GM18505 (cell line): ENCODE measurements at regions not wholly inside any gene's neighbourhood (a gene's known extent, or its start where the extent isn't known, plus 50 kb on each side); places are given as distances from the start of the nearest gene placed in this dataset.

Experiments
- ATAC-seq: cut with Tn5 transposase; IDR thresholded peaks from one replicate; pipeline ENCODE4 v1.9.1; 2021; ENCODE audit not compliant: unreplicated experiment
- POLR2A ChIP-seq: IDR thresholded peaks from 4 replicates; pipeline ENCODE4 v1.6.1; 2011; ENCODE audit warnings: borderline replicate concordance; ENCODE audit not compliant: insufficient read depth, insufficient read length; ENCODE audit errors: extremely low read depth

DNA sequence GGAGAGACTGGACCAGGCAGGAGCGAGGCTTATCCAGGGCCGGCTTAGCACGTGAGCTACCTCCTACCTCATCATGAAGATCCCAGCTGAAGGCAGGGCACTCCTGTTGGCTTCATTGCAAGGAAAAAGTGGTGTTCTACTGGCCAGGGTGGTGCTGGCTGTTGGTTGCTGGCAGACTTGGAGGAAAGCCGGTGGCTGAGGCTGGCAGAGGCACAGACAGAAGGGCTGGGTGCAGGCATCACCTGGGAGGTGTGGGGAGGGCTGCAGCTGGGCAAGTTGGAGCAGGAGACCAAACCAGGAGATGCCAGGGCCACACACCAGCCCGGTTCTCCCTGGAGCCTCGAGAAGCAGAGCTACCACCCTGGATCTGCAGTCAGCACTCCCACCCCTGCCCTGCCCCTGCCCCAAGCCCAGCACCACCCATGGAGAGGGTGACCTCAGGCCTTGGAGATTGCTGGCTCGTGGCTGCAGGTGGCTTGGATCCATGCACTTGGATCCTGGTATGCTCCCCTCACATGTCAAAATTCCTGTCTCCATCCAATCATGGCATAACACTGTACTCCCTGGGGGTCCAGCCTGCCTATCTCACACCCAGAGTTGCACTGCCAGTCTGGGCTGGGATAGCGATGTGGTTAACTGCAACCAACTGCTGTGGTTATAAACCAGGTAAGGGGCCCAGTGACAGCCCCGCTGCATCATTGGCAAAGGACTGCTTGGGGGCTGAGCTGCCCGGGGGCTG, 49.7 kb downstream of the GLI2 start:
- ATAC-seq = no peak
- TF ChIP-seq POLR2A = no peak

DNA sequence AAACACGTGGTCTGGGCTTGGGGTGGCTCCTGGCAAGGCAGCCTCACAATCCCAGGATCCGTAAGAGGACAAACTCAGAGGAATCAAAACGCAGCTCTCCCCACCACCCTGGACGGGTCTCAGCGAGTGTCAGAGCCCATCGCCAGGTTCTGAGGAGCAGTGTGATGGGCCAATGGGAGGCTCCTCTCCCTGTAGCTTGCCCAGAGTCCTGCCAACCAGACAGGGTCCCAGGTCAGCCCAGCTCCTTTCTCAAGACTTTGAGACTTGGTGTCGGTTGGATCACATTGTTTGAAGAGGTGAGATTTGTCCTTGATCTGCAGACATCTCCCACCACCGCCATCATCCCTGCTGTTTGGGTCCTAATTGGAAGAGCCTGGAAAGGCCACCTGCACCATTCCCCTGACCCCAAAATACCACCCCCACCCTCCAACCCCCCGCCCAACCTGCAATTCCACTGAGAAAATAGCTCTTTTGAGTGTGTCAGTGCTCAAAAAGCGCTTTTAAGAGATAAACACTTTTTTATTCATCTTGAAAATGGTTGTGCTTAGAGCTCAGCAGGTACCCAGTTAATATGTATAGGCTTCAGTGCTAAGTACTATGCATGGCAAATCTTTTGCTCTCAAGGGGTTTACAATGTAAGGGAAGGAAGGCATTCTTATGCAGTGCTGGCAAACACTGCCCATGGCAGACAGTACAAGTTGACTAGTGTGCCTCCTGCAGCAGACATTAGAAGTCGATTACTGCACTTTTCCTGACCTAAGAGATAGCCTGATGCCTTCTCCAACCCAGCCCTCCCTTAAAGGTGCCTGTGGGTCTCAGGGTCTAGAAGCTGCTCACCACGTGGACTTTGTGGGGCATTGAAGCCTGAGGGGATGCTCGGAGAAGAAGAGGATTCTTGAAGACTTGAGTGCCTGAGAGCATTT, 50.6 kb downstream of the GLI2 start:
- ATAC-seq = no peak

GRCh38 chr2:120787111-120787821, 51.6 kb downstream of the GLI2 start:
- no peak for ATAC-seq
- no peak for TF ChIP-seq POLR2A

More for the DNA sequence above, 50.6 kb downstream of the GLI2 start:
- no peak for TF ChIP-seq POLR2A

DNA sequence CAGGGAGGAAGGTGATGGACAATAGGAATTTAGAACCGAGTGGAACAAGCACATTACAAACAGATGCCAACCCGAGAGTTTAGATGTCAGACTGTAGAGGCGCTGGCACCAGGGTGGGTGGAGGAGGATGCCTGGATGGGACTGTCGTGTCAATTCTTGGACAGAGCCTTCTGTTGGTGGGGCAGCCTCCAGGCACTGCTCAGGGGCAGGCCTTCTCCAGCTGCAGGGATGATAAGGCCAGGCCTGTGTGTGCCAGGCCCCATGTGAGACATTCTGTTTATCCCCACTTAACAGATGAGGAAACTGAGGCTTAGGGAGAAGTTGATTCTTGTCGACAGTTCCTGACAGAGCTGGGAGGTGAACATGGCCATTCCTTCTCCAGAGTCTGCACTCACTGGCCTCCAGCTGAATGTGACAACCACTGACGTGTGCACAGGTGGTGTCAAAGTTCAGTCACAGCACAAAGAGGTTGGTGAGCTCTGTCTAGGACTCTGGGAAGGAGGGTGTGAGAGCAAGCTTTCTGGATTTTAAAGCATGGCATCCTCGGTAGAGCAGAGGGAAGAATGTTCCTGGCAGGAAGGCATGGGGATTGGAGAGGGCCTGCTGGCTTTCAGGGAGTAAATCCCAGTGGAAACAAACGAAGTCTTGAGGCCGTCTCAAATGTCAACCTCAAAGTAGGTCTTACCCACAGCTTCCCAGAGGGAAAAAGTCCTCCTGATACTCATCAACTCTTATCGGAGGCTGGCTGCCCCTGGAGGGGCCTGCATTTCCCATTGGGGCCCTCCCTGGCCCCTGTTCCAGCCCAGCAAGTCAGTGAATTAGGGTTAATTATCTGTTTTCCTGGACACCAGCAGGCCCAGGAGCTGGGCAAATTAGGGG, 52.4 kb downstream of the GLI2 start:
- no peak for TF ChIP-seq POLR2A
- no peak for ATAC-seq

GRCh38 chr2:120791243-120791961, 55.7 kb downstream of the GLI2 start:
- no peak for TF ChIP-seq POLR2A
- ATAC-seq = no peak

DNA sequence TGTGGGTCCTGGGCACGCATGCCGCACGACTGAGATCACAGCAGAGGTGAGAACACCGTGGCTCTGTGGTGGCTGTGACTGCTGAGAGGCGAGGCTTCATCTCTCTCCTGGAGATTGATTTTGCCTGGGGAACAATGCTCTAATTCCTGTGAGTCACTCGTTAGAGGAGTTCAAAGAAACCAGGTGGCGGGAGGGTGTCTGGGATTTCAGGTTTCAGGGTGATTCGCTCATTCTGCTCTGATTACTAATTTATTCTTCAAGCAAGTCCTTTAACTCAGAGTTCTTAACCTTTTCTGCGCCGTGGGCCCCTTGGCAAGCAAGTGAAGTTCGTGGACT, 56.3 kb downstream of the GLI2 start:
- ATAC-seq = no peak
- no peak for TF ChIP-seq POLR2A

DNA sequence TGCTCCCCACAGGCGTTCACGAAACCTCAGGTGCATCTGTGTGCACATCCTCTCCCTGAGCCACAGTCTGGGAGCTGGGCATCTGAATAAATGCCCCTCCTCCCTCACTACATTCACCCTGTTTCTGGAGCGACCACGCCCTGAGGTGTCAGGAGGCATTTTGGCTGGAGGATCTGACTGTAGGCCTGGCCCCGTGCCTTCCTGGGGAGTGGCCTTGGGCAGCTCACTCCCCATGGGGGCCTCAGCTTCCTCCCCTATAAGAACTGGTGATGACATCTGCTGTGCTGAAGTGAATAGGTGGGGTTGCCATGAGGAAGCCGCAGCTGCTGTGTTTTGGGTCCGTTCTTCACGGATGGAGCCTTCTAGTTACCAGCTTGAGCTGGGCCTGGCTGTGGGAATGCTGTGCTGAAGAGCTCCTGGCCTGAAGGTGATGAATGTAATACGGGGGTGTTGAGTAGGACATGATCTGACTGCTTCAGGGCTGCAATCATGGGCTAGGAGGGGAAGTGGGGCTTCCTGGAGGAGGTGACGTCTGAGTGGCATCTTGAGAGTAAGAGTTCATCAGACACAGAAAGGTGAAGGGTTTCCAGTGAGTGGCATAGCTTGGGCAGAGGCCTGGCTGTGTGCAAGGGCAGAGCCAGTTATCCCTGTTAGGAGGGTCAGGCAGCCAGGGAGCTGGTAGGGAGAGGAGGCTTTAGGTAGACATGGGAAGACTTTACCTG, 58.2 kb downstream of the GLI2 start:
- no peak for ATAC-seq

GRCh38 chr2:120794716-120795115, 59.0 kb downstream of the GLI2 start:
- ATAC-seq = no peak
- no peak for TF ChIP-seq POLR2A

More for the DNA sequence above, 58.2 kb downstream of the GLI2 start:
- no peak for TF ChIP-seq POLR2A

GRCh38 chr2:120796094-120796493, 60.4 kb downstream of the GLI2 start:
- TF ChIP-seq POLR2A = no peak
- ATAC-seq = no peak

DNA sequence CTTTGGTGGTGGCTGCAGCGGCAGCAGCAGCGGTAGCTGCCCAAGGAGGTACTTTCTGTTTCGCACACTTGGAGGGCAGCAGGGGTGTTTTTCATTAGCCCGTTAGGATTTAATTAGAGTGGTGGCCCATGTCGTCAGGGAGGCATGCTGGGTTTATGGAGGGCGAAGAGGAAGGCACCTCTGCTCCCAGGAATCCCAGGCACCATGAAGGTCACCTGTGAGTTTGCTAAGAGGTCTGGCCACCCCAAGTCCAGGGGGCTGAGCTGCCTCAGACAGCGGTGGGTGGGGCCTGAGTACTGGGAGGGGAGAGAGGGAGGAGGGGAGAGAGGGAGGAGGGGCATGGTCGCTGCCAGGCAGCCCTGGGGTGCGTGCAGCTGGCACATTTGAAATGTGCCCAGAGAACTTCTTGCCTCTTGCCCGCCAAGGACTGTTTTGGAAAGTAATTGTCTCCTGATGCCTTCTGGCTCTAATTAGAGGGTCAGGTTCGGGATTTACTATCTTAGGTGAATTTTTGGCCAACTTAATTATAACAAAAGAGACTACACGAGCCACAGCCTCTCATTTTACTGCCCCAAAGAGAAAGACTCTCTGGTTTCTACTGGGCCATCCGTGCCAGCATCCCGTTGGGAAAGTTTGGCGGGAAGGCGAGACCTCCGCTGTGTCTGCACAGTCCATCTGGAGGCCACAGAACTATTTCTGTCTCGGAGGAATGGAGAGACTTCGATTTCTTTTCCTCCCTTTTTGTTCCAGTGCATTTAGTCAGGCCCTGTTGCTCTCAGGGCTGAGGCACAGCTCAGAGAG, 62.0 kb downstream of the GLI2 start:
- ATAC-seq = no peak
- no peak for TF ChIP-seq POLR2A
